ENCODE measurements at regions not wholly inside any gene's neighbourhood (a gene's known extent, or its start where the extent isn't known, plus 50 kb on each side); places are given as distances from the start of the nearest gene placed in this dataset.
A peak's percentile ranks its signal among the peaks of the same experiment; 100 is the strongest.
"Not testable (repeated sequence)": the region's sequence is repeated elsewhere in the genome, so short reads cannot be mapped to it uniquely, and the experiment has no call there.

GRCh38 chr13:104650431-104650830, 1584.2 kb upstream of the SLC10A2 start:
- no peak for DNase-seq

- no peak for DNase-seq
Observed at GRCh38 chr13:104648291-104648690, 1582.1 kb upstream of the SLC10A2 start.

- no peak for DNase-seq
Observed at GRCh38 chr13:104645786-104646185, 1579.6 kb upstream of the SLC10A2 start.

GRCh38 chr13:104641309-104641708, 1575.1 kb upstream of the SLC10A2 start:
- DNase-seq: peak; percentile 20

- DNase-seq: no peak
Observed at GRCh38 chr13:104635879-104636278, 1569.7 kb upstream of the SLC10A2 start.

- no peak for DNase-seq
Observed at GRCh38 chr13:104634016-104634415, 1567.8 kb upstream of the SLC10A2 start.

GRCh38 chr13:104632736-104633135, 1566.5 kb upstream of the SLC10A2 start:
- DNase-seq: no peak

- no peak for DNase-seq
Observed at GRCh38 chr13:104625201-104625600, 1559.0 kb upstream of the SLC10A2 start.

GRCh38 chr13:104616990-104617389, 1550.8 kb upstream of the SLC10A2 start:
- DNase-seq: no peak

- no peak for DNase-seq
Observed at GRCh38 chr13:104614361-104615145, 1548.3 kb upstream of the SLC10A2 start.

- no peak for DNase-seq
Observed at GRCh38 chr13:104608331-104608730, 1542.1 kb upstream of the SLC10A2 start.

- not testable (repeated sequence) for DNase-seq
Observed at GRCh38 chr13:104605435-104605834, 1539.2 kb upstream of the SLC10A2 start.

- no peak for DNase-seq
Observed at GRCh38 chr13:104597546-104598180, 1531.4 kb upstream of the SLC10A2 start.

- DNase-seq: no peak
Observed at GRCh38 chr13:104595511-104595910, 1529.3 kb upstream of the SLC10A2 start.

- DNase-seq: peak; percentile 59
Observed at GRCh38 chr13:104594806-104595205, 1528.6 kb upstream of the SLC10A2 start.

GRCh38 chr13:104593693-104594092, 1527.5 kb upstream of the SLC10A2 start:
- no peak for DNase-seq

- DNase-seq: no peak
Observed at GRCh38 chr13:104593251-104593576, 1527.0 kb upstream of the SLC10A2 start.

GRCh38 chr13:104592545-104593250, 1526.5 kb upstream of the SLC10A2 start:
- no peak for DNase-seq

- DNase-seq: peak; percentile 86
Observed at GRCh38 chr13:104592127-104592526, 1525.9 kb upstream of the SLC10A2 start.

- DNase-seq: peak; percentile 73
Observed at GRCh38 chr13:104586051-104586746, 1520.0 kb upstream of the SLC10A2 start.

- DNase-seq: peak; percentile 44
Observed at GRCh38 chr13:104584481-104584880, 1518.3 kb upstream of the SLC10A2 start.

GRCh38 chr13:104580931-104581330, 1514.7 kb upstream of the SLC10A2 start:
- no peak for DNase-seq

GRCh38 chr13:104577071-104577815, 1511.0 kb upstream of the SLC10A2 start:
- no peak for DNase-seq

Measured in fibroblast of skin of right quadriceps (primary cell).